H1 (cell line): ENCODE measurements at regions not wholly inside any gene's neighbourhood (a gene's known extent, or its start where the extent isn't known, plus 50 kb on each side); places are given as distances from the start of the nearest gene placed in this dataset.

Source experiments
- CTCF ChIA-PET: fragments of 300-600 bp; sonication (Branson Sonifier 250); formaldehyde crosslinking; loops from one replicate; lab custom pipeline; 2021; ENCODE audit not compliant: partially characterized antibody; lab: Charles Lee
- POLR2A ChIA-PET: fragments of 300-600 bp; sonication (Branson Sonifier 250); formaldehyde crosslinking; loops from one replicate; lab custom pipeline; 2021; ENCODE audit warnings: inconsistent platforms; ENCODE audit not compliant: partially characterized antibody; lab: Charles Lee
- DNase-seq, 2 experiments: peaks; one replicate each; pipeline versions ENCODE4 v3.0.0 to v3.0.0-alpha.2; 2010 to 2022; ENCODE audit warnings: low spot score in 2 of 2, low read depth in 1 of 2, mixed read lengths in 1 of 2
- FAIRE-seq: peaks from 2 replicates; lab custom pipeline; 2011; peaks lifted over from hg19 to GRCh38; lab: Jason Lieb, UNC
- H2AFZ ChIP-seq: 2 replicates; pipeline ENCODE4 v1.8.1; 2012; ENCODE audit warnings: low read length, inconsistent platforms
- H2AK5ac ChIP-seq: 2 replicates; pipeline ENCODE4 v1.6.1; 2013; ENCODE audit warnings: low read depth, low read length
- H2BK120ac ChIP-seq: replicated peaks from 2 replicates; pipeline ENCODE3; 2013; ENCODE audit warnings: low read depth, low read length, inconsistent platforms
- H2BK12ac ChIP-seq: 2 replicates; pipeline ENCODE4 v1.6.1; 2013; ENCODE audit warnings: low read depth, low read length
- H2BK15ac ChIP-seq: 2 replicates; pipeline ENCODE4 v1.6.1; 2013; ENCODE audit warnings: low read length
- H2BK20ac ChIP-seq: 2 replicates; pipeline ENCODE4 v1.6.1; 2013; ENCODE audit warnings: low read length
- H2BK5ac ChIP-seq: 2 replicates; pipeline ENCODE4 v1.6.1; 2013; ENCODE audit warnings: low read depth, low read length
- H3K14ac ChIP-seq: 2 replicates; pipeline ENCODE4 v1.6.1; 2013; ENCODE audit warnings: inconsistent platforms; ENCODE audit not compliant: insufficient read length
- H3K18ac ChIP-seq: 2 replicates; pipeline ENCODE4 v1.6.1; 2013; ENCODE audit warnings: low read length; ENCODE audit errors: extremely low read depth
- H3K23ac ChIP-seq: 2 replicates; pipeline ENCODE4 v1.6.1; 2013; ENCODE audit warnings: inconsistent platforms; ENCODE audit not compliant: insufficient read length
- H3K23me2 ChIP-seq: 2 replicates; pipeline ENCODE4 v1.6.1; 2013; ENCODE audit warnings: low read depth, low read length
- H3K27ac ChIP-seq: 2 replicates; pipeline ENCODE4 v1.6.1; 2011; ENCODE audit warnings: low read depth, low read length, inconsistent platforms
- H3K27me3 ChIP-seq, 4 experiments: replicated peaks in 1 of 4; 1 replicate in 1 of 4; 2 replicates in 3 of 4; pipeline versions ENCODE4 v1.6.1 to v1.8.1; 2011 to 2013; ENCODE audit warnings: low read length in 3 of 4, mild to moderate bottlenecking in 3 of 4, inconsistent platforms in 2 of 4, mixed read lengths in 2 of 4, moderate library complexity in 1 of 4; ENCODE audit not compliant: control insufficient read depth in 3 of 4, insufficient read depth in 3 of 4; ENCODE audit errors: extremely low read depth in 1 of 4
- H3K36me3 ChIP-seq, 4 experiments: 2 replicates each; pipeline versions ENCODE4 v1.6.1 to v1.8.1; 2011 to 2013; ENCODE audit warnings: mild to moderate bottlenecking in 4 of 4, low read length in 3 of 4, moderate library complexity in 2 of 4, control low read depth in 1 of 4, inconsistent platforms in 1 of 4; ENCODE audit not compliant: insufficient read depth in 4 of 4, control insufficient read depth in 2 of 4
- H3K4ac ChIP-seq: replicated peaks from 2 replicates; pipeline ENCODE3; 2013; ENCODE audit warnings: low read length, low read depth, mixed read lengths, inconsistent platforms; ENCODE audit not compliant: insufficient read length
- H3K4me1 ChIP-seq, 4 experiments: replicated peaks in 1 of 4; 1 replicate in 1 of 4; 2 replicates in 3 of 4; pipeline versions ENCODE4 v1.6.1 to v1.8.1; 2011 to 2013; ENCODE audit warnings: low read length in 3 of 4, inconsistent platforms in 2 of 4, mixed read lengths in 1 of 4; ENCODE audit not compliant: insufficient read depth in 4 of 4, control insufficient read depth in 3 of 4
- H3K4me2 ChIP-seq, 2 experiments: 2 replicates each; pipeline versions ENCODE4 v1.6.1 to v1.8.1; 2011 to 2013; ENCODE audit warnings: low read depth in 2 of 2, low read length in 2 of 2, control low read depth in 1 of 2, inconsistent platforms in 1 of 2, mild to moderate bottlenecking in 1 of 2; ENCODE audit not compliant: insufficient read depth in 1 of 2
- H3K4me3 ChIP-seq, 4 experiments: fragments of 200-600, 300-600 bp in 1 of 4; sonication (generic), shearing (Covaris generic), sonication (Bioruptor Twin) in 1 of 4; 2 replicates each; pipeline versions ENCODE4 v1.5.1 to v1.8.1; 2011 to 2016; ENCODE audit warnings: low read length in 4 of 4, low read depth in 3 of 4, control low read depth in 2 of 4, inconsistent platforms in 2 of 4, mild to moderate bottlenecking in 2 of 4, mixed read lengths in 1 of 4, moderate library complexity in 1 of 4; ENCODE audit not compliant: insufficient read depth in 2 of 4; ENCODE audit errors: extremely low read depth in 1 of 4
- H3K56ac ChIP-seq: replicated peaks from 2 replicates; pipeline ENCODE3; 2013; ENCODE audit warnings: low read depth, mild to moderate bottlenecking, mixed read lengths, low read length, inconsistent platforms; ENCODE audit not compliant: insufficient read length
- H3K79me1 ChIP-seq: 2 replicates; pipeline ENCODE4 v1.6.1; 2013; ENCODE audit warnings: low read depth, low read length, control low read depth
- H3K79me2 ChIP-seq, 2 experiments: 2 replicates each; pipeline versions ENCODE4 v1.6.1 to v1.8.1; 2012 to 2013; ENCODE audit warnings: low read length in 2 of 2, mild to moderate bottlenecking in 2 of 2, inconsistent platforms in 1 of 2; ENCODE audit not compliant: insufficient read depth in 2 of 2, control insufficient read depth in 1 of 2
- H3K9ac ChIP-seq, 4 experiments: replicated peaks in 1 of 4; 1 replicate in 1 of 4; 2 replicates in 3 of 4; pipeline versions ENCODE4 v1.6.1 to v1.8.1; 2011 to 2013; ENCODE audit warnings: low read depth in 3 of 4, low read length in 3 of 4, control low read depth in 2 of 4, mild to moderate bottlenecking in 2 of 4, moderate library complexity in 2 of 4, inconsistent platforms in 1 of 4; ENCODE audit errors: extremely low read depth in 1 of 4
- H3K9me3 ChIP-seq, 2 experiments: 2 replicates each; pipeline versions ENCODE4 v1.6.1 to v1.8.1; 2012 to 2013; ENCODE audit warnings: mild to moderate bottlenecking in 2 of 2, moderate library complexity in 2 of 2, control low read depth in 1 of 2, inconsistent platforms in 1 of 2, low read depth in 1 of 2, low read length in 1 of 2, mixed read lengths in 1 of 2; ENCODE audit not compliant: insufficient read depth in 2 of 2
- H4K20me1 ChIP-seq, 2 experiments: replicated peaks in 1 of 2; 2 replicates each; pipeline versions ENCODE3 to v1.8.1; 2011 to 2013; ENCODE audit warnings: inconsistent platforms in 2 of 2, low read length in 2 of 2, mild to moderate bottlenecking in 1 of 2; ENCODE audit not compliant: insufficient read depth in 2 of 2, control insufficient read depth in 1 of 2
- H4K5ac ChIP-seq: 2 replicates; pipeline ENCODE4 v1.6.1; 2013; ENCODE audit warnings: low read length, low read depth, mixed read lengths, inconsistent platforms; ENCODE audit not compliant: insufficient read length
- H4K8ac ChIP-seq: 2 replicates; pipeline ENCODE4 v1.8.0; 2013; ENCODE audit warnings: mild to moderate bottlenecking, moderate library complexity, low read length, inconsistent platforms; ENCODE audit not compliant: insufficient read depth; ENCODE audit errors: extremely low read depth
- H4K91ac ChIP-seq: replicated peaks from 2 replicates; pipeline ENCODE3; 2013; ENCODE audit warnings: low read length, mixed read lengths, inconsistent platforms; ENCODE audit not compliant: insufficient read length
- BRCA1 ChIP-seq: IDR thresholded peaks from 2 replicates; pipeline ENCODE4 v1.6.1; 2012; ENCODE audit warnings: low read depth, low read length, improper control_type of control experiment
- CEBPB ChIP-seq: IDR thresholded peaks from 2 replicates; pipeline ENCODE4 v1.6.1; 2012; ENCODE audit warnings: low read depth, low read length
- CHD2 ChIP-seq: IDR thresholded peaks from 2 replicates; pipeline ENCODE4 v1.6.1; 2012; ENCODE audit warnings: low read length, improper control_type of control experiment
- SAP30 ChIP-seq: fragments of 300-600 bp; sonication (generic); IDR thresholded peaks from 2 replicates; pipeline ENCODE4 v1.7.1; 2012; ENCODE audit warnings: low read length, moderate library complexity, mild to moderate bottlenecking, inconsistent platforms; ENCODE audit not compliant: insufficient read depth, insufficient replicate concordance
- TCF12 ChIP-seq: IDR thresholded peaks from 2 replicates; pipeline ENCODE4 v1.6.1; 2011; ENCODE audit warnings: low read depth, mild to moderate bottlenecking, low read length
- ZNF274 ChIP-seq: IDR thresholded peaks from 2 replicates; pipeline ENCODE4 v1.7.0; 2012; ENCODE audit warnings: low read length, borderline replicate concordance; ENCODE audit errors: extremely low read depth
- WGBS, 2 experiments: shearing (Covaris generic) in 1 of 2; methylation state at CpG; one replicate each; pipeline versions ENCODE4 v1.1.6 to v1.1.7; 2013 to 2015; ENCODE audit warnings: low lambda C conversion rate in 2 of 2, mixed read lengths in 2 of 2, inconsistent platforms in 1 of 2, low coverage in 1 of 2, missing lambda C conversion rate in 1 of 2; ENCODE audit not compliant: insufficient replicate concordance in 2 of 2, insufficient coverage in 1 of 2, insufficient read length in 1 of 2; ENCODE audit errors: extremely low coverage in 1 of 2, missing lambda C conversion rate in 1 of 2; 5-methylcytosine and 5-hydroxymethylcytosine counted together
- TF ChIP-seq, protein P1 (sequence below): IDR thresholded peaks from 2 replicates; pipeline ENCODE4 v1.6.1; 2011; ENCODE audit warnings: low read depth, mild to moderate bottlenecking, low read length; ENCODE audit not compliant: insufficient read depth

DNA sequence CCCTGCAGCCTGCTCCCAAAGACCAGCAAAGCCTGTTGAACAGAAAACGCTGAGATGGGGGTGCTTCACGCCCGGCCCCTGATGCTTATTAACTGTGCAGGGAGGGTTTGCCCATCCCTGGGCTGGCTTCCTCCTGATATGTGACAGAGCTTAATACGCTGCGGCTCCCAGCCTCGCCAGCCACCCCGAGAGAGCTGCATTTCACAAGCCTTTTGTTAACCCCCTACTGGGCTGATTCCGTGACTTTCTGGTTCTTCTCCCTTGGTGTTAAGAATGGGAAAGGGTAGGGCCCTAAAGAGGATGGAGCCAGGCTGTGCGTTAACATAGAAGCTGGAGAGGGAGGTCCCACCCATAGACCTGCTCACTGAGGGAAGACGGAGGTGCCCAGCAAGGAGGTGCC is 211.8 kb downstream of the ENGASE start:
- Histone ChIP-seq H3K23me2 (no peaks in the 10 kb centered on the region), H4K91ac (no peak overlapping the region), H2BK20ac (no peak overlapping the region), H2AFZ (no peak overlapping the region), H3K4me2 (no peak overlapping the region), H3K36me3 (no peaks in the 10 kb centered on the region), H2BK15ac (no peak overlapping the region), H3K14ac (no peak overlapping the region), H2BK12ac (no peak overlapping the region), H3K18ac (no peak overlapping the region; the same call in 1 of the 2 replicates), H3K79me2 (no peaks in the 10 kb centered on the region), H3K79me1 (no peaks in the 10 kb centered on the region), H3K4me3 (no peak overlapping the region), H4K8ac (no peak overlapping the region; the same call in 1 of the 2 replicates), H2AK5ac (no peak overlapping the region), H3K4ac (no peak overlapping the region), H2BK5ac (no peak overlapping the region), H4K20me1 (peaks cover 0 to 2% of the 10 kb centered on the region in 2 experiments), H3K56ac (no peak overlapping the region), H3K23ac (no peak overlapping the region), H3K9ac (no peak overlapping the region), H4K5ac (no peak overlapping the region), H3K9me3 (no peaks in the 10 kb centered on the region), H3K4me1 (0 out of 7 replicates have a peak, but pooled peaks cover 0 to 3% (median 0%) of the 10 kb centered on the region in 4 experiments), H3K27ac (no peak overlapping the region), H3K27me3 (no peaks in the 10 kb centered on the region; a peak in 1 of 7 replicates), H2BK120ac (no peak overlapping the region)
- no peak for DNase-seq
- no peak for TF ChIP-seq TCF12
- TF ChIP-seq, protein P1, sequence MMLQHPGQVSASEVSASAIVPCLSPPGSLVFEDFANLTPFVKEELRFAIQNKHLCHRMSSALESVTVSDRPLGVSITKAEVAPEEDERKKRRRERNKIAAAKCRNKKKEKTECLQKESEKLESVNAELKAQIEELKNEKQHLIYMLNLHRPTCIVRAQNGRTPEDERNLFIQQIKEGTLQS: no peak
- no peak for TF ChIP-seq ZNF274
- TF ChIP-seq SAP30: no peak
- TF ChIP-seq CEBPB: no peak
- TF ChIP-seq BRCA1: no peak
- no peak for TF ChIP-seq CHD2
- ChIA-PET POLR2A (no interaction called here), CTCF (interaction anchor here (1.3 to 2.3 kb wide), 3 partner anchors 10 to 139 kb away, joined by 3 to 10 read pairs (median 3); no protein-coding TSS in a partner anchor)
- WGBS, 2 experiments: 67% methylated on average over 10 of the region's 10 CpGs; no CpG with 5 or more reads in 1 of the 2 experiments
- no peak for FAIRE-seq
